ENCODE measurements at regions not wholly inside any gene's neighbourhood (a gene's known extent, or its start where the extent isn't known, plus 50 kb on each side); places are given as distances from the start of the nearest gene placed in this dataset.

GRCh38 chr4:12403175-12403574 is 974.5 kb upstream of the HS3ST1 start:
- Mint-ChIP-seq H3K9me3 (ENCODE audit: low read depth) (peaks cover 4% of the 10 kb centered on the region), H3K4me1 (ENCODE audit: low read depth) (no peaks in the 10 kb centered on the region), H3K36me3 (ENCODE audit: low read depth) (no peaks in the 10 kb centered on the region), H3K27ac (ENCODE audit: unreplicated experiment) (no peak overlapping the region), H3K27me3 (ENCODE audit: low read depth) (no peaks in the 10 kb centered on the region), H3K4me3 (ENCODE audit: unreplicated experiment) (no peak overlapping the region)
- no peak for DNase-seq (ENCODE audit: low spot score)
- no peak for TF ChIP-seq CTCF (IDR thresholded peaks at IDR 0.05)

- H3K9me3 Mint-ChIP-seq (ENCODE audit: low read depth): peaks cover 3% of the 10 kb centered on the region
- no peak overlapping the region for H3K4me3 Mint-ChIP-seq (ENCODE audit: unreplicated experiment)
- peaks cover 2% of the 10 kb centered on the region for H3K27me3 Mint-ChIP-seq (ENCODE audit: low read depth)
- no peaks in the 10 kb centered on the region for H3K36me3 Mint-ChIP-seq (ENCODE audit: low read depth)
- H3K27ac Mint-ChIP-seq (ENCODE audit: unreplicated experiment): no peak overlapping the region
- TF ChIP-seq CTCF (IDR thresholded peaks at IDR 0.05): no peak
- no peaks in the 10 kb centered on the region for H3K4me1 Mint-ChIP-seq (ENCODE audit: low read depth)
- no peak for DNase-seq (ENCODE audit: low spot score)
These were observed 971.1 kb upstream of the HS3ST1 start for GRCh38 chr4:12399781-12400180.

GRCh38 chr4:12393631-12394262 is 965.1 kb upstream of the HS3ST1 start:
- no peaks in the 10 kb centered on the region for H3K36me3 Mint-ChIP-seq (ENCODE audit: low read depth)
- peaks cover 2% of the 10 kb centered on the region for H3K27me3 Mint-ChIP-seq (ENCODE audit: low read depth)
- no peaks in the 10 kb centered on the region for H3K4me1 Mint-ChIP-seq (ENCODE audit: low read depth)
- H3K4me3 Mint-ChIP-seq (ENCODE audit: unreplicated experiment): no peak overlapping the region
- DNase-seq (ENCODE audit: low spot score): no peak
- TF ChIP-seq CTCF (IDR thresholded peaks at IDR 0.05): no peak
- no peak overlapping the region for H3K27ac Mint-ChIP-seq (ENCODE audit: unreplicated experiment)
- H3K9me3 Mint-ChIP-seq (ENCODE audit: low read depth): peaks cover 3% of the 10 kb centered on the region

GRCh38 chr4:12389604-12390003 is 960.9 kb upstream of the HS3ST1 start:
- DNase-seq (ENCODE audit: low spot score): no peak
- Mint-ChIP-seq H3K36me3 (ENCODE audit: low read depth) (no peaks in the 10 kb centered on the region), H3K27me3 (ENCODE audit: low read depth) (no peaks in the 10 kb centered on the region), H3K27ac (ENCODE audit: unreplicated experiment) (no peak overlapping the region), H3K4me1 (ENCODE audit: low read depth) (no peaks in the 10 kb centered on the region), H3K9me3 (ENCODE audit: low read depth) (peaks cover 6% of the 10 kb centered on the region), H3K4me3 (ENCODE audit: unreplicated experiment) (no peak overlapping the region)
- TF ChIP-seq CTCF (IDR thresholded peaks at IDR 0.05): no peak

- Mint-ChIP-seq H3K36me3 (ENCODE audit: low read depth) (no peaks in the 10 kb centered on the region), H3K9me3 (ENCODE audit: low read depth) (peaks cover 13% of the 10 kb centered on the region), H3K4me3 (ENCODE audit: unreplicated experiment) (no peak overlapping the region), H3K4me1 (ENCODE audit: low read depth) (no peaks in the 10 kb centered on the region), H3K27me3 (ENCODE audit: low read depth) (peaks cover 3% of the 10 kb centered on the region), H3K27ac (ENCODE audit: unreplicated experiment) (no peak overlapping the region)
- no peak for TF ChIP-seq CTCF (IDR thresholded peaks at IDR 0.05)
- no peak for DNase-seq (ENCODE audit: low spot score)
These were observed 953.9 kb upstream of the HS3ST1 start for GRCh38 chr4:12382567-12382966.

All from chondrocyte (in vitro differentiated cells).